ENCODE measurements at regions not wholly inside any gene's neighbourhood (a gene's known extent, or its start where the extent isn't known, plus 50 kb on each side); places are given as distances from the start of the nearest gene placed in this dataset.

DNA sequence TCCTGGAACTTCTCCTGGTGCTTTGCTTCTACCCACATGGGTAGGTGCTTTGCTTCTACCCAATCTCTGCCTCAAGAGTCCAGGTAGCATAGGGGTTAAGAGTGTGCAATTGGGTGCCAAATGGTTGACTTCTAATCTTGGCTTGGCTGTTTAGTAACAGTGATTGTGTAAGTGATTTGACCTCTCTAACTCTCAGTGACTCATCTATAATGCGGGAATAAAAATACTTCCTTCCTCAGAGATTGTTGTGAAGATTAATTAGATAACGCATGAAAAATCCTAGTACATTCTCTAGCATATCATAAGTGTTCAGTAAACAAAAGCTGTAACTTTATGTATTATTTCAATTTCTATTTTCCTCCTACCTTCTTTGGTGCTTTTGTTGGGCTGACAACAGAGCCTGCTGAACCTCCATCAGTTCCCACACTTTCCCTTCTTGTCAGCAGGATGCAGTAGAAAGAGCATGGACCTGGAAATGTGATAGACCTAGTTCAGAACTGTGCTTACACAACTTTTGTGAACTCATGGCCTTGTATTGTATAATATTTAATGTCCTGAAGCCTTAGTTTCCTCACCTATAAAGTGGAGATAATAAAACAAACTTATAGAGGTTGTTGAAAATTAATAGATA is 72.9 kb upstream of the SMIM36 start:
- Histone ChIP-seq H3K4me3 (no peak overlapping the region), H3K9ac (ENCODE audit: insufficient read length) (no peak overlapping the region), H3K27ac (peak overlapping the region; percentile 5; the same call in 1 of the 2 replicates), H3K36me3 (ENCODE audit: insufficient read depth, low read length) (no peaks in the 10 kb centered on the region), H3K9me3 (ENCODE audit: low read depth, low read length) (no peaks in the 10 kb centered on the region)
- no peak for DNase-seq (ENCODE audit: low read depth, low spot score)
- TF ChIP-seq FOXP2 (optimal IDR thresholded peaks at IDR 0.05; ENCODE audit: control extremely low read depth, extremely low read length, insufficient read depth) (no peak), POLR2AphosphoS5 (IDR thresholded peaks at IDR 0.05; ENCODE audit: borderline replicate concordance, low read depth, low read length) (no peak), EZH2 (IDR thresholded peaks at IDR 0.05) (no peak)

DNA sequence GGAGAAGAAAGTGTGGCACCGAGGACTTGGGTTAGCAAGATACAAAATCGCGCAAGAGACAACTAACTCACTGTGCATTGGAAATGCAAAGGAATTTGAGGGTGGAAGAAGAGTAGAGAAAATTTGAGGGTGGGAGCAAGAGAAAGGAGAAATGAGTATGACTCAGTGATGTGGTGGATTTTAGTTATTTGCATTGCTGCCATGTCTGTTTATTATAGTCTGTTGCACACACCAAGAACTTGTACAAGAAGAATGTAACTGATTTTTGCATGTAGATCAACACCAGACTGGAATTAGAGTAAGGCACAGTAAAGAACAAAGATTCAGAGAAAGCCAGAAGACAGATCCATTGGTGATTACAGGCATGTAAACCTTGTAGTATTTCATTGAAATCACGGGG is 71.6 kb upstream of the SMIM36 start:
- TF ChIP-seq EZH2 (IDR thresholded peaks at IDR 0.05) = no peak
- TF ChIP-seq FOXP2 (optimal IDR thresholded peaks at IDR 0.05; ENCODE audit: control extremely low read depth, extremely low read length, insufficient read depth) = no peak
- TF ChIP-seq POLR2AphosphoS5 (IDR thresholded peaks at IDR 0.05; ENCODE audit: borderline replicate concordance, low read depth, low read length) = no peak
- Histone ChIP-seq H3K36me3 (ENCODE audit: insufficient read depth, low read length) (no peaks in the 10 kb centered on the region), H3K4me3 (no peak overlapping the region), H3K9ac (ENCODE audit: insufficient read length) (no peak overlapping the region), H3K27ac (peak overlapping the region; percentile 92), H3K9me3 (ENCODE audit: low read depth, low read length) (no peaks in the 10 kb centered on the region)
- DNase-seq (ENCODE audit: low read depth, low spot score) = no peak

DNA sequence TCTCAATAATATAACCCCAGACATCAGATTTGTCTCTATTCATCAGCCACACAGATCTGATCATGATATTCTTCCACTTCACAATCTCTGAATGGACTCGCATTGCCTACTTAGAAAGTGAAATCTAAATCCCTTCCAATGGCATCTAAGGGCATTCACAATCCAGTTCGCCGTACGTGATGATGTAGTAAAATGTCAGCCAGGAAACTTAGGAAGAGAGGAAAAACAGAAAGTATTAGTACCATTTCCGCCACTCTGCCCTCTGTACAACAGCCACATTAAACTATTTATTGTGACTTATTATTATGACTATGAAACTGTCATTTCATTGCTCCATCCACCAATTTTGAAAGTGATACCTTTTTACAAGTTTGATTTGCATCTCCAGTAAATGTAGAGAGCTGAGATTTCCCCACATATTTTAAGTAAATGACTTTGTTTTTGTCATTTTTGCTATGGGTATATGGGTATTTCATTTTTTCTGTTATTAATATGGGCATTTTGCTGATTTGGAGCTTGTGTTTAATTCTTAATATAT is 69.4 kb upstream of the SMIM36 start:
- Histone ChIP-seq H3K9me3 (ENCODE audit: low read depth, low read length) (no peaks in the 10 kb centered on the region), H3K9ac (ENCODE audit: insufficient read length) (no peak overlapping the region), H3K36me3 (ENCODE audit: insufficient read depth, low read length) (no peaks in the 10 kb centered on the region), H3K4me3 (0 out of 2 replicates have a peak overlapping the region, but pooled peaks have one; percentile 12), H3K27ac (peak overlapping the region; percentile 88)
- TF ChIP-seq FOXP2 (optimal IDR thresholded peaks at IDR 0.05; ENCODE audit: control extremely low read depth, extremely low read length, insufficient read depth) = no peak
- no peak; the same call in 1 of the 2 replicates for TF ChIP-seq POLR2AphosphoS5 (IDR thresholded peaks at IDR 0.05; ENCODE audit: borderline replicate concordance, low read depth, low read length)
- no peak for TF ChIP-seq EZH2 (IDR thresholded peaks at IDR 0.05)
- no peak for DNase-seq (ENCODE audit: low read depth, low spot score)

DNA sequence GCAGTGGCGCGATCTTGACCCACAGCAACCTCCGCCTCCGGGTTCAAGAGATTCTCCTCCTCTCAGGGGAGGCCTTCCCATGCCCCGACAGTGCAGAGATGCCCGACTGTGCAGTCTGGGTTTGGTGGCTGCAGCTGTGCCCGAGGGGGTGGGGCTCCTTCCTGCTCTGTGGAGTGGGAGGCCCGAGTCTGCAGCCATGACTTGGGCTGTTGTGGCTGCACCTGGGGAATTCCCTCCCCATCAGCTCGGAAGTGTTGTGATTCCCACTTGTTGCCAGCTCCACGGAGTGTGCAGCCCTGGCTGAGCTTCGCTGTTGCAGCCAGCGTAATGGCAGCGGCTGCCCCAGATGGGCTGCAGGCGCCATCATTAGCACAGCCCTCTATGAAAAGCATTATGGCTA is 66.4 kb upstream of the SMIM36 start:
- DNase-seq (ENCODE audit: low read depth, low spot score) = no peak
- Histone ChIP-seq H3K27ac (peak overlapping the region; percentile 95), H3K9ac (ENCODE audit: insufficient read length) (no peak overlapping the region), H3K9me3 (ENCODE audit: low read depth, low read length) (no peaks in the 10 kb centered on the region), H3K4me3 (peak overlapping the region; percentile 68; the same call in 1 of the 2 replicates), H3K36me3 (ENCODE audit: insufficient read depth, low read length) (no peaks in the 10 kb centered on the region)
- TF ChIP-seq EZH2 (IDR thresholded peaks at IDR 0.05) = no peak
- TF ChIP-seq FOXP2 (optimal IDR thresholded peaks at IDR 0.05; ENCODE audit: control extremely low read depth, extremely low read length, insufficient read depth) = no peak
- TF ChIP-seq POLR2AphosphoS5 (IDR thresholded peaks at IDR 0.05; ENCODE audit: borderline replicate concordance, low read depth, low read length) = no peak

DNA sequence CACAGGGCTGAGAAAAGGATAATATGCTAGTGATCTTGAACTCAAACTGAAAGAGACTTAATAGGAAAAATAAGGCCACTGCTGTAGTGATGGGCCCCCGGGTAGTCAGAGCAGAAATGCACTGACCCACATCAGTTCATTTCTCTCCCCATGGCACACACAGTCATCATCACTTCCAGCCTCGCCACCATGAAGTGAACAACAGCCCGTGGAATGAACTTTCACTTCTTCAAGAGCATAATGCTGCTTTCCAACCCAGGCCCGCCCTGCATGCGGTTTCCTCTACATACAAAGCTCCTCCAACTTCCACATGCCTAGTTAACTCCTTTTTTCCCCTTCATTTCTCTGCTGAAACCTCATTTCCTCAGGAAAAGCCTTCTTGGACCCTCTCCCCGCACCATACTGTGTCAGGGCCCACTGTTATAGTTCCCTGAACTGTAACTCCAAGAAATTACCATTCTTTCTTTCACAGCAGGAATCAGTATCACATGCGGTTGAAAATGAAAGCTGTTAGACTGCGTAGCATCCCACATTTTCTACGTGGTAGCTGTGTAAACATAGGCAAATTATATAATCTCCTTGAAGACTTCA is 65.8 kb upstream of the SMIM36 start:
- H3K27ac ChIP-seq = peak overlapping the region; percentile 95
- peak overlapping the region; percentile 68 for H3K4me3 ChIP-seq

DNA sequence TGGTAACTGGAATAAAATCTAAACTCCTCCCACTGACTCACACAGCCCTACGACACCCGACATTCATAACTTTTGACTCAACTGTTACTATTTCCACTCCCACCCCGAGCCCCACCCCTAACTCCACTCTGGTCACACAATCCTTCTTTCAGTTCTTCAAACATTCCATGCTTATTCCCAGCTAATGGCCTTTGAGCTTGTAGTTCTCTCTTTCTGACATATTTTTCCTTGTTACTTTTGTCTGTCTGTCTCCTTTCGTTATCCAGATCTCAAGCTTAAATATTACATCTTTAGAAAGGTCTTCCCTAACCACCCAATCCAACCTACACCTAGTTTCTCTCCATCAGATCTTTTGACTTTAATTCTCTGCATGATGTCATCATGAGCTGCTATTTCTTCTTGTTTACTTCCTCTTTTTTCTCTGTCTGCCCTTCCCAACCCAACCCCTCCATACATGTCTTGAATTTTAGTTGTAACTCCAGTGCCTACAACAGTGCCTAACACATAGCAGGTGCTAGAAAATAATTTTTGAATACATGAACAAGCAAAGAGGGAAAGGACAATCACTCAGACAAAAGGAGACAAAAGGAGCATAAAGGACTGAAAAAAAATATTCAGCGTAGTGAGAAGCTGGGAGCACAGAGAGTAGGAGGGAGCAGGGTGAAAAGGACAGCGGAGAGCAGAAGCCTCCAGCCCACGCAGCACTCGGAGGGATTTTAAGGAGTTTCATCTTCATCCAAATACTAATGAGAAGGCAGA is 65.2 kb upstream of the SMIM36 start:
- Histone ChIP-seq H3K36me3 (ENCODE audit: insufficient read depth, low read length) (no peaks in the 10 kb centered on the region), H3K27ac (peak overlapping the region; percentile 95), H3K9me3 (ENCODE audit: low read depth, low read length) (no peaks in the 10 kb centered on the region), H3K4me3 (peak overlapping the region; percentile 68; the same call in 1 of the 2 replicates), H3K9ac (ENCODE audit: insufficient read length) (peak overlapping the region; percentile 56)
- no peak for DNase-seq (ENCODE audit: low read depth, low spot score)
- TF ChIP-seq POLR2AphosphoS5 (IDR thresholded peaks at IDR 0.05; ENCODE audit: borderline replicate concordance, low read depth, low read length) (no peak), FOXP2 (optimal IDR thresholded peaks at IDR 0.05; ENCODE audit: control extremely low read depth, extremely low read length, insufficient read depth) (no peak), EZH2 (IDR thresholded peaks at IDR 0.05) (no peak)

More for the DNA sequence above, 65.8 kb upstream of the SMIM36 start:
- TF ChIP-seq FOXP2 (optimal IDR thresholded peaks at IDR 0.05; ENCODE audit: control extremely low read depth, extremely low read length, insufficient read depth) (no peak), EZH2 (IDR thresholded peaks at IDR 0.05) (no peak), POLR2AphosphoS5 (IDR thresholded peaks at IDR 0.05; ENCODE audit: borderline replicate concordance, low read depth, low read length) (no peak)
- DNase-seq (ENCODE audit: low read depth, low spot score) = no peak
- Histone ChIP-seq H3K36me3 (ENCODE audit: insufficient read depth, low read length) (no peaks in the 10 kb centered on the region), H3K9ac (ENCODE audit: insufficient read length) (peak overlapping the region; percentile 56), H3K9me3 (ENCODE audit: low read depth, low read length) (no peaks in the 10 kb centered on the region)

DNA sequence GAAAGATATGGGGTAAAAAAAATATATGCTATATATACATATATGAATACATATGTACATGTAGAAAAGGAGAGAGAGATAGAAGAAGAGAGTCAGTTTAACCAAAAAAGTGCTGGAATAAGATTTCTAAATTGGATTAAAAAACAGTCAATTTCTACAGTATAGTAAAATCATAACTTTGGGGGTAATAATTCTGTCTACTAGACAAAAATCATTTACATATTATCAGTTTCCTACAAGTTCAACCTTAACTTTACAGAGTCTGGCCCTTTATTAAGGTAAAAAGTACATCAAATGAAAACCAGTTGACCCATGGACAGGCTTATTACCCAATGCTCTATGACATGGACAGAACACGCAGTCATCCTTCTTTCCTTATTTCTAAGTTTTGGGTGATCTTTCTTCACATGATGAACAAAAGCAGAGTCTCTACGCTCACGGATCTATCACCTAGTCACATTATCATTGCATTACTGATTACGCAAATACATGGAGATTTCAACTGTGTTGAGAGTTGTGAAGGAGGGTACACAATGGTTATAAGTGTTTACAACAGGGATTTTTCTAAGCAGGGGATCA is 63.9 kb upstream of the SMIM36 start:
- TF ChIP-seq EZH2 (IDR thresholded peaks at IDR 0.05) (no peak), FOXP2 (optimal IDR thresholded peaks at IDR 0.05; ENCODE audit: control extremely low read depth, extremely low read length, insufficient read depth) (no peak)
- H3K9ac ChIP-seq (ENCODE audit: insufficient read length) = no peak overlapping the region
- DNase-seq (ENCODE audit: low read depth, low spot score) = no peak
- H3K27ac ChIP-seq = no peak overlapping the region
- H3K9me3 ChIP-seq (ENCODE audit: low read depth, low read length) = no peaks in the 10 kb centered on the region
- no peak overlapping the region for H3K4me3 ChIP-seq
- H3K36me3 ChIP-seq (ENCODE audit: insufficient read depth, low read length) = no peaks in the 10 kb centered on the region

DNA sequence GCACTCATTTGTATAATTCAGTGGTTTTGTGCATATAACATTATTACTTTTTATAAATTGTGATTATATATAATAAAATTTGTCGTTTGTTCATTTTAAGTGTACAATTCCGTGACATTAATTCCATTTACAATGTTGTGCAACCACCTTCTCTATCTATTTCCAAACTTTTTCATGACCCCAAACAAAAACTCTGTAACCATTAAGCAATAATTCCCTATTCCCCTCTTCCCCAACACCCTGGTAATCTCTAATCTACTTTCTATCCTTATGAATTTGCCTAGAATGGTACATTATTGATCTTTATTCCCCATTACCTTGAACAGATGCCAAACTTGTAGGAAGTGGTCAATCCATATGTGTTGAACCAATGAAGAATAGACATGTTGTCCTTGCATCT is 61.3 kb upstream of the SMIM36 start:
- no peaks in the 10 kb centered on the region for H3K36me3 ChIP-seq (ENCODE audit: insufficient read depth, low read length)
- no peak overlapping the region for H3K4me3 ChIP-seq
- no peak overlapping the region for H3K9ac ChIP-seq (ENCODE audit: insufficient read length)
- H3K9me3 ChIP-seq (ENCODE audit: low read depth, low read length) = no peaks in the 10 kb centered on the region
- no peak for TF ChIP-seq EZH2 (IDR thresholded peaks at IDR 0.05)
- TF ChIP-seq FOXP2 (optimal IDR thresholded peaks at IDR 0.05; ENCODE audit: control extremely low read depth, extremely low read length, insufficient read depth) = no peak
- no peak for TF ChIP-seq POLR2AphosphoS5 (IDR thresholded peaks at IDR 0.05; ENCODE audit: borderline replicate concordance, low read depth, low read length)
- H3K27ac ChIP-seq = no peak overlapping the region
- no peak for DNase-seq (ENCODE audit: low read depth, low spot score)
